ENCODE measurements at regions not wholly inside any gene's neighbourhood (a gene's known extent, or its start where the extent isn't known, plus 50 kb on each side); places are given as distances from the start of the nearest gene placed in this dataset.
"Not testable (repeated sequence)": the region's sequence is repeated elsewhere in the genome, so short reads cannot be mapped to it uniquely, and the experiment has no call there.

DNA sequence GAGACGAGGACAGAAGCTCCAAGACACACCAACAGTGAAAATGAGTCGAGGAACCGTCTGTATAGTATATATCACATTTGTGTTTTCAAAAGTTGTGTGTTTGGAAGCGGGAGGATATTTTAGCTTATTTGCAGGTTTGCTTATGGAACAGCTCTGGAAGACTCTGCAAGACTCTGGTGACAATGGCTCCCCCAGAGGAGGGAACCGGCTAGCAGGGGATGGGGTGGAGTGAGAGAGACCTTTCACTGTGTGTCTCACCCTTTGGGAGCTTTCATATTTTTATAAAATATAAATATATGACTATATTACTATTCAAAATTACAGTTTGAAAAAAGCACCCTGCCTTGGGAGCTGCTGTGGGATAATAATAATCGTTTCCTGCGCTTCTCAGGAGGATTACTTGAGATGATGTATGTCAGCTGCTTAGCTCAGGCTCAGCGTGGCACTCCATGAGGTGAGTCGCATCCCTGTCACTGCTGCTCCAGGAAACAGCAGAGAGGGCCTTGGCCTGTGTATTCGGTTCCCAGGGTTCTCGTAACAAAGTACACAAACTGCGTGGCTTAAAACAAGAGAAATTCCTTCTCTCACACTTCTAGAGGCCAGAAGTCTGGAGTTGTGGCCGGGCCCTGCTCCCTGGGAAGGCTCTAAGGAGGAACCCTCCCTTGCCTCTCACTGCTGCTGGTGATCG lies 183.9 kb downstream of the FAM43A start:
- no peak for ATAC-seq
- Histone ChIP-seq H3K4me3 (no peak overlapping the region), H3K9me3 (no peaks in the 10 kb centered on the region), H3K4me1 (ENCODE audit: low read depth) (peaks cover 59% of the 10 kb centered on the region), H3K36me3 (ENCODE audit: low read depth) (no peaks in the 10 kb centered on the region)
- TF ChIP-seq, protein P1, sequence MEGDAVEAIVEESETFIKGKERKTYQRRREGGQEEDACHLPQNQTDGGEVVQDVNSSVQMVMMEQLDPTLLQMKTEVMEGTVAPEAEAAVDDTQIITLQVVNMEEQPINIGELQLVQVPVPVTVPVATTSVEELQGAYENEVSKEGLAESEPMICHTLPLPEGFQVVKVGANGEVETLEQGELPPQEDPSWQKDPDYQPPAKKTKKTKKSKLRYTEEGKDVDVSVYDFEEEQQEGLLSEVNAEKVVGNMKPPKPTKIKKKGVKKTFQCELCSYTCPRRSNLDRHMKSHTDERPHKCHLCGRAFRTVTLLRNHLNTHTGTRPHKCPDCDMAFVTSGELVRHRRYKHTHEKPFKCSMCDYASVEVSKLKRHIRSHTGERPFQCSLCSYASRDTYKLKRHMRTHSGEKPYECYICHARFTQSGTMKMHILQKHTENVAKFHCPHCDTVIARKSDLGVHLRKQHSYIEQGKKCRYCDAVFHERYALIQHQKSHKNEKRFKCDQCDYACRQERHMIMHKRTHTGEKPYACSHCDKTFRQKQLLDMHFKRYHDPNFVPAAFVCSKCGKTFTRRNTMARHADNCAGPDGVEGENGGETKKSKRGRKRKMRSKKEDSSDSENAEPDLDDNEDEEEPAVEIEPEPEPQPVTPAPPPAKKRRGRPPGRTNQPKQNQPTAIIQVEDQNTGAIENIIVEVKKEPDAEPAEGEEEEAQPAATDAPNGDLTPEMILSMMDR (IDR thresholded peaks at IDR 0.05): no peak
- intact Hi-C loops (cut with DNase I, micrococcal nuclease): no loop called here
- no peak for DNase-seq

DNA sequence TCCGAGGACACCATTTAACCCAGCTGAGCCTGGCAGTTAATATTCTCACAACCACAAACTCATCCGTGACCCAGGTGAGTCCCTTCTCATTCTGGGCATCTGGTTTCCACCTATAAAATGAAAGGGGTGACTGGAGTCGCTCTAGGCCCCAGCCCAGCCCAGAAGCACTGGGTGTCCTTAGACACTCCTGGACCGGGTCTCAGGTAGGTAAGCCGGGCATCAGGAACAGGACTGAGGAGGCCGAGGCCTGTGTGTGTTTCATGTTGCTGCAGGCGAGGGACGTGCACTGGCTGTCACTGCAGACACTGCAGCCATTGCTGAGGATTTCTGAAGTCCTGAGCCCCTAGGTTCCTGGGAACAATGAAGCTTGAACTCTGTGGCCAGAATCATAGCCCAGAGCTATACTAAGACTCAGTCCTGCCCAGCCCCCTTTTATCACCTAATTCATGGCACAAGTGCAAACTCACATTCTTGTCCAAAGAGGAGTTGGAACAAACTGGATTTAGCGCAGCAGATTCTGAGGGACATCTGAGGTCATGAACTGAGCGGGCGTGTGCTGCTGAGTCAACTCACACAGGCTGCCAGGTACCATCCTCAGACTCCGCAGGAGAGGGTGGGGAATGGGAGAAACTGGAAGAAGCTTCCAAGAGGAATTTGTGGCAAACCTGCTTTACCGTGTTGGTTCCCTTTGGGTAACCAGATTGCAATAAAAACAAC lies 184.9 kb downstream of the FAM43A start:
- intact Hi-C loops (cut with DNase I, micrococcal nuclease): no loop called here
- ATAC-seq (peak; percentile 62), DNase-seq (peak in 2 of 3 donors; percentile 52 to 65)
- Histone ChIP-seq H3K9me3 (no peaks in the 10 kb centered on the region), H3K36me3 (ENCODE audit: low read depth) (no peaks in the 10 kb centered on the region), H3K4me1 (ENCODE audit: low read depth) (peaks cover 59% of the 10 kb centered on the region), H3K4me3 (no peak overlapping the region)
- TF ChIP-seq, protein P1 (IDR thresholded peaks at IDR 0.05): no peak

DNA sequence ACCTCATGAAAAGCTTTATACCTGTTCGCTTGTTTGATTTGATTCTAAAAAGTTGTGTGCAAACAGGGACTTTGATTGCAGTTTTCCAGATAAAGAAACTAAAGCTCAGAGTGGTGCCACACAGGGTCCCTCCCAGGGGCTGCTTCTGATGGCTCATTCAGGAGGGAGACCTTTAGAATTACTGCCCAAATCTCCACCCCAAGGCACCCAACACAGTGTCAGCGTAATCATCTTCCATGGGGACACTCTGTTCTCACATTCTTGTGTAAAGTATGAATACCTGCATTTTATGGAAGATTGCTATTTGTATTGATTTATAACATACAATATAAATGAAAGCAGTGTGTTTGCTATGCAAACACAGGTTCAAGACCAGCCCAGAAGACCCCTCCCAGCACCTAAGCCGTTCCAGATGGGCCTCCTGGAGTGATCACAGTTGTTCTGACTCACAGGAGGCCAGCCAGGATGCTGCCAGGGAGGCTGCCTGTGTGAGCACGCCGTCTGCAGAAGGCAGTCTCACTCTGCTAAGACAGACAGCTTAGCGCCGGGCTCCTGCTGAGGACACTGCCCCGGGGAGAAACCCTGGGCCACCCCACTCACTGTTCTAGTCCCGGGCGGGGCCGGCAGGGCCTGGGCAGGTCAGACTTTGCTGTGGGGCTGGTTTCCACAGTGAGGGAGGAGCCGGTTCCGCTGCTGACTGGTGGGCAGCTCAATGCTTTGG lies 185.6 kb downstream of the FAM43A start:
- TF ChIP-seq, protein P1 (IDR thresholded peaks at IDR 0.05): no peak
- DNase-seq (peak; percentile 84 to 91 (median 87)), ATAC-seq (peak; percentile 82)
- Histone ChIP-seq H3K9me3 (no peaks in the 10 kb centered on the region), H3K4me1 (ENCODE audit: low read depth) (peaks cover 59% of the 10 kb centered on the region), H3K4me3 (no peak overlapping the region), H3K36me3 (ENCODE audit: low read depth) (no peaks in the 10 kb centered on the region)
- intact Hi-C loops (cut with DNase I, micrococcal nuclease): no loop called here

DNA sequence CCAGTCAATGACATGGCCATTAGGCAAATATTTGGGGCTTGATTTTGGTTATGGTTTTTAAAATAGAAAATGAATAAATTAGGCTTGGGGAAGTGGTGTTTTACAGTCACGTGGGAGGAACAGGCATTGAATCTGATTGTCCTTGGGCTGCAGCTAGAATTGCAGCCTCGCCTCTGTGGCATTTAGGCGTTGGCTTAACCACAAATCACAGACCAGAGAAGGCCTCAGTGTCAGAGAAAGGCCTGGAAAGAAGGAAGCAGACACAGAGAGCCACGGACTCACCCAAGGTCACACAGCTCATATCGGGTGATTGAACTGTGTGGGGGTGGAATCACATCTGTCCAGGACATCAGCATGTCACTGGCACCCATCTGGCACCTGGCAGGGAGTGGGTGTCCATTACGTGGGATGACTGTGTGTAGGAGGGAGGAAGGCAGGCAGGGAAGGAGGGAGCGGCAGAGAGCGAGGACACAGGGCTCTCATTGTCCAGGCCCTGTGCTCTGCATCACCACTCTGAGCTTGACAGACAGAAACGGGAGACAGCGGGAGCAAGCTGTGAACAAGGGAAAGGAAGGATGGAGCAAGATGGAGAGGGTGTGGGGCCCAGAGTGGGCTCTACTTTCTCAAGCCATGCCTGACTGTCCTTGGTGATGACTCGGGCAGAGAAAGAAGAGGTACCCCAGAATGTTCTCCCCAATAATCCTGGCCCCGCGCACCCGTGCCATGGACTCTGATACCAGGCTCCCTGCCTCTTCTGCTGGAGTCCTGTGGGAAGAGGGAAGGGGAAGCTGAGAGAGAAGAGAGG lies 186.4 kb downstream of the FAM43A start:
- DNase-seq (peak; percentile 71 to 82 (median 71)), ATAC-seq (peak; percentile 70)
- H3K4me1 ChIP-seq (ENCODE audit: low read depth): peaks cover 55% of the 10 kb centered on the region
- H3K36me3 ChIP-seq (ENCODE audit: low read depth): no peaks in the 10 kb centered on the region
- intact Hi-C loops (cut with DNase I, micrococcal nuclease): no loop called here
- no peak overlapping the region for H3K4me3 ChIP-seq
- TF ChIP-seq, protein P1 (IDR thresholded peaks at IDR 0.05): no peak
- no peaks in the 10 kb centered on the region for H3K9me3 ChIP-seq

DNA sequence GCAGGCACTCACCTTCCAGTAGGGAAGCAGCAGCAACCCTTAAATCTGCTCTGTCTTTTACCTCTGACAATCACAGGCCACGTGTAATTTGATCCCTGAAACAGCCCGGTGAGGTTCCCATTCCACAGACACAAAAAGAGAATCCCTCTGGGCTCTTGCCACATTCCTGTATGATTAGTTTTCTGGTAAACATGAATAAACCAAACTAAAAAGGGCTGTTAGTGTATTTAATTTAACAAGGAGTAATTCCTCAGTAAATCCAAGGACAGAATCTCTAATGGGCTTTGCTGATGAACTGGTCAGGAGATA lies 186.9 kb downstream of the FAM43A start:
- H3K36me3 ChIP-seq (ENCODE audit: low read depth): no peaks in the 10 kb centered on the region
- H3K4me1 ChIP-seq (ENCODE audit: low read depth): peaks cover 51% of the 10 kb centered on the region
- no peaks in the 10 kb centered on the region for H3K9me3 ChIP-seq
- ATAC-seq: no peak
- TF ChIP-seq, protein P1 (IDR thresholded peaks at IDR 0.05): no peak
- intact Hi-C loops (cut with DNase I, micrococcal nuclease): no loop called here
- DNase-seq: no peak
- H3K4me3 ChIP-seq: no peak overlapping the region

DNA sequence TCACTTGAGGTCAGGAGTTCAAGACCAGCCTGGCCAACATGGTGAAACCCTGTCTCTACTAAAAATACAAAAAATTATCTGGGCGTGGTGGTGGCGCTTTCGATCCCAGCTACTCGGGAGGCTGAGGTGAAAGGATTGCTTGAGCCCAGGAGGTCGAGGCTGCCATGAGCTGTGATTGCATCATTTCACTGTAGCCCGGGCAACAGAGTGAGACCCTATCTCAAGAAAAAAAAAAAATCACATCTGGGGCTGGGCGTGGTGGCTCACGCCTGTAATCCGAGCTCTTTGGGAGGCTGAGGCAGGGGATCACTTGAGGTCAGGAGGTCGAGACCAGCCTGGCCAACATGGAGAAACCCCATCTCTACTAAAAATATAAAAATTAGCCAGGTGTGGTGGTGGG lies 187.8 kb downstream of the FAM43A start:
- H3K9me3 ChIP-seq; intact Hi-C loops (cut with DNase I, micrococcal nuclease); ATAC-seq; H3K36me3 ChIP-seq (ENCODE audit: low read depth); DNase-seq; H3K4me3 ChIP-seq: not testable (repeated sequence)
- peaks cover 44% of the 10 kb centered on the region for H3K4me1 ChIP-seq (ENCODE audit: low read depth)
